H1 (cell line): ENCODE measurements at regions not wholly inside any gene's neighbourhood (a gene's known extent, or its start where the extent isn't known, plus 50 kb on each side); places are given as distances from the start of the nearest gene placed in this dataset.

Source experiments
- ASH2L ChIP-seq: fragments of 200-600, 300-600 bp; sonication (generic); IDR thresholded peaks from one replicate; pipeline ENCODE4 v1.7.1; 2017; ENCODE audit warnings: low read length
- CEBPB ChIP-seq: IDR thresholded peaks from 2 replicates; pipeline ENCODE4 v1.6.1; 2012; ENCODE audit warnings: low read depth, low read length
- CTCF ChIP-seq, 3 experiments: IDR thresholded peaks; 1 replicate in 2 of 3; 2 replicates in 1 of 3; pipeline versions ENCODE4 v1.5.1 to v1.6.1; 2011; ENCODE audit warnings: low read length in 3 of 3, mild to moderate bottlenecking in 3 of 3, inconsistent platforms in 2 of 3, low read depth in 1 of 3, moderate library complexity in 1 of 3; ENCODE audit not compliant: insufficient read depth in 1 of 3; ENCODE audit errors: control extremely low read depth in 1 of 3
- FOSL1 ChIP-seq: IDR thresholded peaks from 2 replicates; pipeline ENCODE4 v1.6.1; 2011; ENCODE audit warnings: mild to moderate bottlenecking, low read depth, low read length, moderate library complexity; ENCODE audit not compliant: insufficient read depth
- POLR2A ChIP-seq, 2 experiments: IDR thresholded peaks; 1 replicate in 1 of 2; 2 replicates in 1 of 2; pipeline ENCODE4 v1.6.1; 2011; ENCODE audit warnings: low read depth in 2 of 2, low read length in 2 of 2, mild to moderate bottlenecking in 2 of 2; ENCODE audit errors: control extremely low read depth in 1 of 2
- RAD21 ChIP-seq, 2 experiments: IDR thresholded peaks in 1 of 2; conservative IDR thresholded peaks in 1 of 2; 2 replicates each; pipeline ENCODE4 v1.6.1; 2011; ENCODE audit warnings: low read depth in 2 of 2, low read length in 2 of 2, improper control_type of control experiment in 1 of 2, inconsistent platforms in 1 of 2, mild to moderate bottlenecking in 1 of 2, moderate library complexity in 1 of 2
- RFX5 ChIP-seq: IDR thresholded peaks from 2 replicates; pipeline ENCODE4 v1.6.1; 2011; ENCODE audit warnings: low read depth, low read length, improper control_type of control experiment, borderline replicate concordance
- SP4 ChIP-seq: IDR thresholded peaks from 2 replicates; pipeline ENCODE4 v1.6.1; 2012; ENCODE audit warnings: low read length, inconsistent platforms
- TAF1 ChIP-seq: IDR thresholded peaks from 2 replicates; pipeline ENCODE4 v1.6.1; 2011; ENCODE audit warnings: mild to moderate bottlenecking, low read depth, low read length

- no peak for TF ChIP-seq CTCF (IDR thresholded peaks at IDR 0.05; ENCODE audit: control extremely low read depth in 1 of 3, insufficient read depth in 1 of 3, low read depth in 1 of 3, low read length in 3 of 3)
- no peak for TF ChIP-seq TAF1
- no peak for TF ChIP-seq ASH2L
- no peak for TF ChIP-seq SP4
- no peak for TF ChIP-seq POLR2A (IDR thresholded peaks at IDR 0.05; ENCODE audit: control extremely low read depth in 1 of 2, low read depth in 2 of 2, low read length in 2 of 2)
- TF ChIP-seq RAD21 (IDR thresholded peaks at IDR 0.05 in 1 of 2, conservative IDR thresholded peaks at IDR 0.05 in 1 of 2; ENCODE audit: low read depth in 2 of 2, low read length in 2 of 2): no peak
- no peak for TF ChIP-seq RFX5
- TF ChIP-seq CEBPB: no peak
- TF ChIP-seq FOSL1: no peak
Observed at GRCh38 chr15:62877276-62877857, 165.2 kb upstream of the TPM1 start.
